H9 (cell line): ENCODE measurements at regions not wholly inside any gene's neighbourhood (a gene's known extent, or its start where the extent isn't known, plus 50 kb on each side); places are given as distances from the start of the nearest gene placed in this dataset.

Experiments
- DNase-seq: peaks from one replicate; pipeline ENCODE4 v3.0.0-alpha.2; 2017
- H2AFZ ChIP-seq: one replicate; pipeline ENCODE4 v1.6.1; 2013; ENCODE audit warnings: mild to moderate bottlenecking, low read length, control low read depth, moderate library complexity
- H2AK5ac ChIP-seq: 2 replicates; pipeline ENCODE4 v1.6.1; 2013; ENCODE audit warnings: low read length, control low read depth, mixed read lengths; ENCODE audit not compliant: insufficient read length
- H2BK120ac ChIP-seq: one replicate; pipeline ENCODE4 v1.6.1; 2013; ENCODE audit warnings: low read depth, mild to moderate bottlenecking, low read length, control low read depth, inconsistent platforms; ENCODE audit not compliant: poor library complexity, severe bottlenecking
- H2BK12ac ChIP-seq: 2 replicates; pipeline ENCODE4 v1.6.1; 2013; ENCODE audit warnings: low read length, control low read depth, mixed read lengths, low read depth; ENCODE audit not compliant: insufficient read length
- H2BK15ac ChIP-seq: 2 replicates; pipeline ENCODE4 v1.6.1; 2013; ENCODE audit warnings: low read depth, low read length, control low read depth
- H2BK20ac ChIP-seq: one replicate; pipeline ENCODE4 v1.6.1; 2013; ENCODE audit warnings: low read depth, mild to moderate bottlenecking, low read length, control low read depth, inconsistent platforms; ENCODE audit not compliant: poor library complexity, severe bottlenecking
- H2BK5ac ChIP-seq: 2 replicates; pipeline ENCODE4 v1.6.1; 2013; ENCODE audit warnings: low read length, control low read depth, mixed read lengths; ENCODE audit not compliant: insufficient read length
- H3K14ac ChIP-seq: 2 replicates; pipeline ENCODE4 v1.6.1; 2013; ENCODE audit warnings: low read length, control low read depth; ENCODE audit not compliant: insufficient read depth
- H3K18ac ChIP-seq: 2 replicates; pipeline ENCODE4 v1.6.1; 2013; ENCODE audit warnings: low read depth, mild to moderate bottlenecking, mixed read lengths, low read length, control low read depth; ENCODE audit not compliant: insufficient read length
- H3K23ac ChIP-seq: 2 replicates; pipeline ENCODE4 v1.6.1; 2013; ENCODE audit warnings: low read length, control low read depth, mixed read lengths, low read depth; ENCODE audit not compliant: insufficient read length
- H3K23me2 ChIP-seq: 2 replicates; pipeline ENCODE4 v1.6.1; 2013; ENCODE audit warnings: low read depth, mild to moderate bottlenecking, mixed read lengths, low read length, control low read depth; ENCODE audit not compliant: insufficient read length, poor library complexity, severe bottlenecking
- H3K27ac ChIP-seq: 2 replicates; pipeline ENCODE4 v1.5.1; 2013; ENCODE audit warnings: low read length, control low read depth, mixed read lengths, low read depth; ENCODE audit not compliant: insufficient read length
- H3K27me3 ChIP-seq: 2 replicates; pipeline ENCODE4 v1.6.1; 2013; ENCODE audit warnings: low read length, control low read depth, inconsistent platforms; ENCODE audit not compliant: insufficient read depth
- H3K4ac ChIP-seq: 2 replicates; pipeline ENCODE4 v1.6.1; 2013; ENCODE audit warnings: low read depth, mild to moderate bottlenecking, control low read depth, inconsistent platforms, low read length, moderate library complexity
- H3K4me1 ChIP-seq: 2 replicates; pipeline ENCODE4 v1.6.1; 2013; ENCODE audit warnings: low read length, control low read depth, inconsistent platforms; ENCODE audit not compliant: insufficient read depth
- H3K4me2 ChIP-seq: 2 replicates; pipeline ENCODE4 v1.6.1; 2013; ENCODE audit warnings: low read length, control low read depth, mixed read lengths; ENCODE audit not compliant: insufficient read length, insufficient read depth
- H3K56ac ChIP-seq: 2 replicates; pipeline ENCODE4 v1.6.1; 2013; ENCODE audit warnings: low read depth, mild to moderate bottlenecking, mixed read lengths, low read length, control low read depth; ENCODE audit not compliant: insufficient read length
- H3K79me1 ChIP-seq: 2 replicates; pipeline ENCODE4 v1.6.1; 2013; ENCODE audit warnings: low read depth, mild to moderate bottlenecking, moderate library complexity, low read length, control low read depth, inconsistent platforms; ENCODE audit not compliant: insufficient read depth, poor library complexity, severe bottlenecking
- H3K79me2 ChIP-seq: 2 replicates; pipeline ENCODE4 v1.6.1; 2013; ENCODE audit warnings: low read length, control low read depth, inconsistent platforms; ENCODE audit not compliant: insufficient read depth
- H3K9ac ChIP-seq: 2 replicates; pipeline ENCODE4 v1.6.1; 2013; ENCODE audit warnings: low read length, control low read depth, mixed read lengths; ENCODE audit not compliant: insufficient read length; ENCODE audit errors: extremely low read depth
- H3K9me3 ChIP-seq: one replicate; pipeline ENCODE4 v1.6.1; 2013; ENCODE audit warnings: low read depth, low read length, inconsistent platforms; ENCODE audit not compliant: control insufficient read depth
- H3T11ph ChIP-seq: one replicate; pipeline ENCODE4 v1.6.1; 2013; ENCODE audit warnings: mild to moderate bottlenecking, low read length, control low read depth, inconsistent platforms
- H4K20me1 ChIP-seq: one replicate; pipeline ENCODE4 v1.6.1; 2013; ENCODE audit not compliant: control insufficient read depth, insufficient read length, insufficient read depth
- H4K5ac ChIP-seq: 2 replicates; pipeline ENCODE4 v1.6.1; 2013; ENCODE audit warnings: low read depth, mild to moderate bottlenecking, mixed read lengths, low read length, control low read depth; ENCODE audit not compliant: insufficient read length
- H4K8ac ChIP-seq: replicated peaks from 2 replicates; pipeline ENCODE4 v1.6.1; 2013; ENCODE audit warnings: low read length, control low read depth, mixed read lengths, low read depth; ENCODE audit not compliant: insufficient read length
- H4K91ac ChIP-seq: 2 replicates; pipeline ENCODE4 v1.6.1; 2013; ENCODE audit warnings: low read depth, mild to moderate bottlenecking, moderate library complexity, mixed read lengths, low read length, control low read depth; ENCODE audit not compliant: insufficient read length
- H3K27ac Mint-ChIP-seq, 3 experiments: 2 replicates in 2 of 3; 3 replicates in 1 of 3; pipeline ENCODE4 v1.8.0; 2020 to 2021; ENCODE audit warnings: mixed read lengths in 3 of 3, mild to moderate bottlenecking in 1 of 3, moderate library complexity in 1 of 3
- H3K27me3 Mint-ChIP-seq: 2 replicates; pipeline ENCODE4 v1.8.0; 2021; ENCODE audit warnings: low read depth, mild to moderate bottlenecking, moderate library complexity, mixed read lengths
- H3K36me3 Mint-ChIP-seq, 3 experiments: 2 replicates in 2 of 3; 3 replicates in 1 of 3; pipeline ENCODE4 v1.8.0; 2020 to 2021; ENCODE audit warnings: low read depth in 3 of 3, mixed read lengths in 3 of 3; ENCODE audit not compliant: insufficient read depth in 1 of 3
- H3K4me1 Mint-ChIP-seq, 2 experiments: 2 replicates each; pipeline ENCODE4 v1.8.0; 2020; ENCODE audit warnings: mixed read lengths in 2 of 2
- H3K4me3 Mint-ChIP-seq, 2 experiments: 2 replicates in 1 of 2; 3 replicates in 1 of 2; pipeline ENCODE4 v1.8.0; 2020 to 2021; ENCODE audit warnings: mild to moderate bottlenecking in 2 of 2, mixed read lengths in 2 of 2, moderate library complexity in 1 of 2
- H3K9me3 Mint-ChIP-seq, 2 experiments: 2 replicates in 1 of 2; 3 replicates in 1 of 2; pipeline ENCODE4 v1.8.0; 2020; ENCODE audit warnings: mild to moderate bottlenecking in 2 of 2, mixed read lengths in 2 of 2, moderate library complexity in 1 of 2
- CTCF ChIP-seq: fragments of 200-600 bp; sonication (generic); conservative IDR thresholded peaks from 3 replicates; pipeline ENCODE4 v1.8.0; 2021; ENCODE audit warnings: antibody characterized with exemption, mild to moderate bottlenecking
- WGBS: extraction: QIAGEN DNeasy Blood & Tissue Kit; methylation state at CpG from one replicate; pipeline ENCODE4 v1.1.7; 2013; ENCODE audit warnings: missing lambda C conversion rate, low lambda C conversion rate, mixed read lengths; ENCODE audit not compliant: insufficient read length; ENCODE audit errors: extremely low coverage; 5-methylcytosine and 5-hydroxymethylcytosine counted together

- Histone ChIP-seq H2BK5ac (no peak overlapping the region), H4K8ac (no peak overlapping the region), H3K27ac (no peak overlapping the region), H3K4ac (no peak overlapping the region), H3K9me3 (peaks cover 6% of the 10 kb centered on the region), H4K5ac (no peak overlapping the region), H3K9ac (no peak overlapping the region), H2BK12ac (no peak overlapping the region), H3T11ph (no peak overlapping the region), H3K14ac (no peak overlapping the region), H3K23me2 (no peaks in the 10 kb centered on the region), H2BK20ac (no peak overlapping the region), H3K27me3 (no peaks in the 10 kb centered on the region), H2BK15ac (no peak overlapping the region), H2BK120ac (no peak overlapping the region), H4K91ac (no peak overlapping the region), H2AK5ac (no peak overlapping the region), H3K23ac (no peak overlapping the region), H2AFZ (no peak overlapping the region), H4K20me1 (no peaks in the 10 kb centered on the region), H3K56ac (no peak overlapping the region), H3K18ac (no peak overlapping the region), H3K79me1 (no peaks in the 10 kb centered on the region), H3K4me2 (no peak overlapping the region), H3K4me1 (no peaks in the 10 kb centered on the region; the same call in 1 of the 2 replicates), H3K79me2 (no peaks in the 10 kb centered on the region)
- TF ChIP-seq CTCF, result no peak
- H3K9me3 Mint-ChIP-seq, result peaks cover 16 to 30% of the 10 kb centered on the region in 2 experiments
- DNase-seq, result no peak
- H3K27me3 Mint-ChIP-seq, result no peaks in the 10 kb centered on the region
- no peak overlapping the region for H3K4me3 Mint-ChIP-seq
- H3K27ac Mint-ChIP-seq, result peak overlapping the region in 1 of 3 experiments; percentile 95; a peak in 2 of 7 replicates
- H3K36me3 Mint-ChIP-seq, result peaks cover 23 to 32% (median 30%) of the 10 kb centered on the region in 3 experiments
- peaks cover 36 to 39% of the 10 kb centered on the region in 2 experiments for H3K4me1 Mint-ChIP-seq
- WGBS, result no CpG with 5 or more reads among the region's 2 CpGs
These were observed 154.7 kb downstream of the SLC38A4 start for GRCh38 chr12:46671102-46671501.
